ENCODE measurements at regions not wholly inside any gene's neighbourhood (a gene's known extent, or its start where the extent isn't known, plus 50 kb on each side); places are given as distances from the start of the nearest gene placed in this dataset.
"Not testable (repeated sequence)": the region's sequence is repeated elsewhere in the genome, so short reads cannot be mapped to it uniquely, and the experiment has no call there.

GRCh38 chr16:31810863-31811262 is 62.7 kb upstream of the ZNF267 start:
- POLR2A ChIA-PET, result no interaction called here
- no peaks in the 10 kb centered on the region for H3K4me1 ChIP-seq (ENCODE audit: control insufficient read depth in 1 of 2, insufficient read depth in 2 of 2, low read length in 2 of 2)
- H4K20me1 ChIP-seq (ENCODE audit: insufficient read depth), result no peaks in the 10 kb centered on the region
- DNase-seq (ENCODE audit: low read depth, low spot score), result no peak
- CTCF ChIA-PET, result no interaction called here
- H3K79me2 ChIP-seq (ENCODE audit: insufficient read depth, low read length), result no peaks in the 10 kb centered on the region
- no peak overlapping the region for H3K9ac ChIP-seq (ENCODE audit: low read length)
- no peak overlapping the region for H3K4me3 ChIP-seq (replicated peaks in 1 of 2; ENCODE audit: low read depth in 1 of 2, low read length in 2 of 2)
- no peak overlapping the region for H2AFZ ChIP-seq (ENCODE audit: low read depth, low read length, poor library complexity, severe bottlenecking)
- intact Hi-C loops (cut with micrococcal nuclease), result no loop called here
- no TSS peak for BruUV-seq (replicated peaks)
- no peak overlapping the region for H3K27ac ChIP-seq (ENCODE audit: low read depth, low read length)
- RAD21 ChIA-PET (ENCODE audit: low non-redundant PET in 1 of 2, low total read pairs in 2 of 2, uncharacterized antibody in 2 of 2, unreplicated experiment in 2 of 2), result no interaction called here
- H3K9me2 ChIP-seq (ENCODE audit: insufficient read depth), result no peaks in the 10 kb centered on the region
- no peak overlapping the region for H3K4me2 ChIP-seq (ENCODE audit: low read length)
- H3K27me3 ChIP-seq (ENCODE audit: insufficient read depth, low read length), result no peaks in the 10 kb centered on the region
- no peaks in the 10 kb centered on the region for H3K36me3 ChIP-seq (ENCODE audit: control insufficient read depth in 1 of 2, insufficient read depth in 2 of 2, low read length in 2 of 2)
- no peak for TF ChIP-seq FOSL1 (IDR thresholded peaks at IDR 0.05; ENCODE audit: low read depth)
- TF ChIP-seq SRF (IDR thresholded peaks at IDR 0.05; ENCODE audit: low read depth), result no peak
- TF ChIP-seq YY1 (IDR thresholded peaks at IDR 0.05; ENCODE audit: extremely low read depth, insufficient replicate concordance, low read depth, low read length), result no peak
- no peak for TF ChIP-seq ZFX (IDR thresholded peaks at IDR 0.05)
- TF ChIP-seq SIN3A (IDR thresholded peaks at IDR 0.05; ENCODE audit: low read depth), result no peak
- no peak for TF ChIP-seq ELF1 (IDR thresholded peaks at IDR 0.05; ENCODE audit: borderline replicate concordance, low read depth)
- TF ChIP-seq EGR1 (IDR thresholded peaks at IDR 0.05; ENCODE audit: low read depth), result no peak
- no peak for TF ChIP-seq CBX3 (IDR thresholded peaks at IDR 0.05; ENCODE audit: low read depth)
- TF ChIP-seq EZH2phosphoT487 (IDR thresholded peaks at IDR 0.05; ENCODE audit: borderline replicate concordance), result no peak
- no peak for TF ChIP-seq ZBTB33 (IDR thresholded peaks at IDR 0.05; ENCODE audit: extremely low read depth, insufficient replicate concordance, low read length)
- no peak for TF ChIP-seq RAD21 (IDR thresholded peaks at IDR 0.05; ENCODE audit: low read depth)
- no peak for TF ChIP-seq JUND (IDR thresholded peaks at IDR 0.05)
- no peak for TF ChIP-seq ZNF274 (IDR thresholded peaks at IDR 0.05; ENCODE audit: low read depth, low read length)
- TF ChIP-seq ATF3 (IDR thresholded peaks at IDR 0.05), result no peak
- TF ChIP-seq SP1 (IDR thresholded peaks at IDR 0.05; ENCODE audit: low read depth), result no peak
- TF ChIP-seq CEBPB (IDR thresholded peaks at IDR 0.05; ENCODE audit: low read depth), result no peak
- no peaks in the 10 kb centered on the region for H3K9me3 ChIP-seq (ENCODE audit: control insufficient read depth in 1 of 2, insufficient read depth in 1 of 2, low read depth in 1 of 2, low read length in 2 of 2)
- ATAC-seq, result no peak

GRCh38 chr16:31816141-31816540 is 57.5 kb upstream of the ZNF267 start:
- BruUV-seq (replicated peaks); H3K27me3 ChIP-seq (ENCODE audit: insufficient read depth, low read length); H3K4me1 ChIP-seq (ENCODE audit: control insufficient read depth in 1 of 2, insufficient read depth in 2 of 2, low read length in 2 of 2); H3K9ac ChIP-seq (ENCODE audit: low read length); H3K9me2 ChIP-seq (ENCODE audit: insufficient read depth); H2AFZ ChIP-seq (ENCODE audit: low read depth, low read length, poor library complexity, severe bottlenecking); intact Hi-C loops (cut with micrococcal nuclease); DNase-seq (ENCODE audit: low read depth, low spot score); H3K9me3 ChIP-seq (ENCODE audit: control insufficient read depth in 1 of 2, insufficient read depth in 1 of 2, low read depth in 1 of 2, low read length in 2 of 2); H4K20me1 ChIP-seq (ENCODE audit: insufficient read depth); H3K36me3 ChIP-seq (ENCODE audit: control insufficient read depth in 1 of 2, insufficient read depth in 2 of 2, low read length in 2 of 2); ATAC-seq; H3K27ac ChIP-seq (ENCODE audit: low read depth, low read length); H3K4me2 ChIP-seq (ENCODE audit: low read length); POLR2A ChIA-PET; H3K79me2 ChIP-seq (ENCODE audit: insufficient read depth, low read length); CTCF ChIA-PET; RAD21 ChIA-PET (ENCODE audit: low non-redundant PET in 1 of 2, low total read pairs in 2 of 2, uncharacterized antibody in 2 of 2, unreplicated experiment in 2 of 2); H3K4me3 ChIP-seq (replicated peaks in 1 of 2; ENCODE audit: low read depth in 1 of 2, low read length in 2 of 2): not testable (repeated sequence)

Data from HCT116 (cell line).